Brain microvascular endothelial cell (primary cell): ENCODE measurements at regions not wholly inside any gene's neighbourhood (a gene's known extent, or its start where the extent isn't known, plus 50 kb on each side); places are given as distances from the start of the nearest gene placed in this dataset.

ENCODE experiments used
- DNase-seq: peaks from one replicate; pipeline ENCODE4 v3.0.0-alpha.2; 2020
- H3K27ac ChIP-seq: fragments of 250-450 bp; sonication (Bioruptor Pico); 2 replicates; pipeline ENCODE4 v1.5.1; 2020; ENCODE audit warnings: mild to moderate bottlenecking, moderate library complexity
- H3K27me3 ChIP-seq: fragments of 250-450 bp; sonication (Bioruptor Pico); replicated peaks from 2 replicates; pipeline ENCODE4 v1.5.1; 2020; ENCODE audit warnings: mild to moderate bottlenecking
- H3K36me3 ChIP-seq: fragments of 250-450 bp; sonication (Bioruptor Pico); replicated peaks from 2 replicates; pipeline ENCODE4 v1.5.1; 2020; ENCODE audit warnings: mild to moderate bottlenecking
- H3K4me3 ChIP-seq: 2 replicates; pipeline ENCODE4 v1.5.1; 2011; ENCODE audit warnings: low read depth, mild to moderate bottlenecking, control low read depth, low read length, moderate library complexity
- in situ Hi-C: cut with HindIII; loops from 2 replicates; pipeline ENCODE4 v1.10.0; 2017; ENCODE audit warnings: low sequenced_read_pairs, low pct_ligation_motif_present
- TF ChIP-seq, protein P1 (sequence below): IDR thresholded peaks from 2 replicates; pipeline ENCODE4 v1.5.1; 2011; ENCODE audit warnings: low read depth, mild to moderate bottlenecking, moderate library complexity, low read length, control low read depth, inconsistent platforms; ENCODE audit errors: missing control alignments

- H3K27ac ChIP-seq, result no peak overlapping the region
- no peaks in the 10 kb centered on the region for H3K27me3 ChIP-seq
- TF ChIP-seq, protein P1, sequence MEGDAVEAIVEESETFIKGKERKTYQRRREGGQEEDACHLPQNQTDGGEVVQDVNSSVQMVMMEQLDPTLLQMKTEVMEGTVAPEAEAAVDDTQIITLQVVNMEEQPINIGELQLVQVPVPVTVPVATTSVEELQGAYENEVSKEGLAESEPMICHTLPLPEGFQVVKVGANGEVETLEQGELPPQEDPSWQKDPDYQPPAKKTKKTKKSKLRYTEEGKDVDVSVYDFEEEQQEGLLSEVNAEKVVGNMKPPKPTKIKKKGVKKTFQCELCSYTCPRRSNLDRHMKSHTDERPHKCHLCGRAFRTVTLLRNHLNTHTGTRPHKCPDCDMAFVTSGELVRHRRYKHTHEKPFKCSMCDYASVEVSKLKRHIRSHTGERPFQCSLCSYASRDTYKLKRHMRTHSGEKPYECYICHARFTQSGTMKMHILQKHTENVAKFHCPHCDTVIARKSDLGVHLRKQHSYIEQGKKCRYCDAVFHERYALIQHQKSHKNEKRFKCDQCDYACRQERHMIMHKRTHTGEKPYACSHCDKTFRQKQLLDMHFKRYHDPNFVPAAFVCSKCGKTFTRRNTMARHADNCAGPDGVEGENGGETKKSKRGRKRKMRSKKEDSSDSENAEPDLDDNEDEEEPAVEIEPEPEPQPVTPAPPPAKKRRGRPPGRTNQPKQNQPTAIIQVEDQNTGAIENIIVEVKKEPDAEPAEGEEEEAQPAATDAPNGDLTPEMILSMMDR, result no peak
- no peaks in the 10 kb centered on the region for H3K36me3 ChIP-seq
- in situ Hi-C loops, result no loop called here
- no peak for DNase-seq
- H3K4me3 ChIP-seq, result no peak overlapping the region
Observed at GRCh38 chr2:58414506-58414905, 173.4 kb upstream of the FANCL start.

DNA sequence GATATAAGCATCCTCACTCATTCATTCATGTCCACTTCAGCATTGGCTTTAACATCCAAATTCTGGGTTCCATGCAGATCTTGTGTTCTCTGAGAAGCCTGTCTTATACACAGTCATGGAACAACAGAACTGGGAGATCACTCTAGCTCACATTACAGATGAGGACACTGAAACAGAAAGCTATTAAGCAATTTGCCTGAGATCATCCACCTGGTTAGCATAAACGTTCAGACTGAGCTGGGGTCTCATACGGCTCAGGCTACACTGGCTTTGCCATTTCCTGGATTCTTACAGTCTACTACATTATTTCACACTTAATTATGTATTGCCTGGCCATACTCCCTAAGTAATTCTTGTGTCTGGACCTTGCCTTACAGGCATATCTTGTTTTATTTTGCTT, 169.4 kb upstream of the FANCL start:
- in situ Hi-C loops, result no loop called here

DNA sequence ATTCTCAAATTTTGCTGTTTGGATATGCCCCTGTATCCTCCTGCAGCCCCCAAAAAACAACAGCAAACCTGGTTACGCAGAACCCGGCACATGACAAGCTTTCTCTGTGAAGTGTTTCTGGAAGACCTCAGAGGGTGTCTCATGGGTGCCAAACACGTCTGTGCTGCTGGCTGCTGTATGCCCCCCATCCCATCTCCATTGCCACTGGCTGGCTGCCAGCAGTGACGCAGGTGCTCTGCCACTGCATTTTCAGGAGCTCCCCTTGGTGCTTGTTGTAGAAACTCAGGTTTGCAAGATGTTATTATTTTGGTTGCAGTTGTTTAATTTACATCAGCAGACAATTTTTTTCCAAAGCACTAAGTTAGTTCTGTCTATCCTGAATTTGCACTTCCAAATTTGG, 166.4 kb upstream of the FANCL start:
- Histone ChIP-seq H3K27me3 (no peaks in the 10 kb centered on the region), H3K4me3 (no peak overlapping the region), H3K36me3 (no peaks in the 10 kb centered on the region), H3K27ac (no peak overlapping the region)
- TF ChIP-seq, protein P1, result no peak
- DNase-seq, result no peak
- in situ Hi-C loops, result no loop called here

More for the DNA sequence above, 169.4 kb upstream of the FANCL start:
- no peaks in the 10 kb centered on the region for H3K27me3 ChIP-seq
- TF ChIP-seq, protein P1, result no peak
- H3K27ac ChIP-seq, result no peak overlapping the region
- H3K4me3 ChIP-seq, result no peak overlapping the region
- no peaks in the 10 kb centered on the region for H3K36me3 ChIP-seq
- DNase-seq, result no peak

- DNase-seq, result no peak
- TF ChIP-seq, protein P1, result no peak
- in situ Hi-C loops, result no loop called here
- Histone ChIP-seq H3K4me3 (no peak overlapping the region), H3K27me3 (no peaks in the 10 kb centered on the region), H3K27ac (no peak overlapping the region), H3K36me3 (no peaks in the 10 kb centered on the region)
Observed at GRCh38 chr2:58405341-58405740, 164.2 kb upstream of the FANCL start.

DNA sequence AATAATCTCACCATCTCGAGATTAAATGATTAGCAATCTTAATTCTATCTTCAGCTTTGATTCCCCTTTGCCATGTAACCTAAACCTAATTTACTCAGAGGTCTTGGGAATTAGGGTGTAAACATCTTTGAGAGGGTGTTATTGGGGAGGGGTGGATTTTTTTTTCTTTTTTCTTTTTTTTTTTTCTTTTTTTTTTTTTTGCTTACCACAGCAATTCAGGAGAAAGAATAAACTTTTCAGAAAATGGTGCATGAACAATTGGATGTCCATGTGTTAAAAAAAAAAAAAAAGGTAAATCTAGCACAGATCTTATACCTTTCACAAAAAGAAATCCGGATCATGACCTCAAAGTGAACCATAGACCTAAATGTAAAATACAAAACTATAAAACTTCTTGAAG, 160.8 kb upstream of the FANCL start:
- Histone ChIP-seq H3K4me3 (no peak overlapping the region), H3K27me3 (no peaks in the 10 kb centered on the region), H3K36me3 (no peaks in the 10 kb centered on the region), H3K27ac (no peak overlapping the region)
- in situ Hi-C loops, result no loop called here
- TF ChIP-seq, protein P1, result no peak
- DNase-seq, result no peak

GRCh38 chr2:58398406-58398805, 157.3 kb upstream of the FANCL start:
- in situ Hi-C loops, result no loop called here
- H3K27ac ChIP-seq, result no peak overlapping the region

More at GRCh38 chr2:58398406-58398805, 157.3 kb upstream of the FANCL start:
- no peak for DNase-seq
- H3K27me3 ChIP-seq, result no peaks in the 10 kb centered on the region
- H3K36me3 ChIP-seq, result no peaks in the 10 kb centered on the region
- no peak overlapping the region for H3K4me3 ChIP-seq
- TF ChIP-seq, protein P1, result no peak
